DMS 273 (cell line): ENCODE measurements at regions not wholly inside any gene's neighbourhood (a gene's known extent, or its start where the extent isn't known, plus 50 kb on each side); places are given as distances from the start of the nearest gene placed in this dataset.
A peak's percentile ranks its signal among the peaks of the same experiment; 100 is the strongest.

Experiments used
- DNase-seq: peaks from one replicate; lab custom pipeline; 2025; ENCODE audit not compliant: unreplicated experiment; lab: John Stamatoyannopoulos, UW

DNA sequence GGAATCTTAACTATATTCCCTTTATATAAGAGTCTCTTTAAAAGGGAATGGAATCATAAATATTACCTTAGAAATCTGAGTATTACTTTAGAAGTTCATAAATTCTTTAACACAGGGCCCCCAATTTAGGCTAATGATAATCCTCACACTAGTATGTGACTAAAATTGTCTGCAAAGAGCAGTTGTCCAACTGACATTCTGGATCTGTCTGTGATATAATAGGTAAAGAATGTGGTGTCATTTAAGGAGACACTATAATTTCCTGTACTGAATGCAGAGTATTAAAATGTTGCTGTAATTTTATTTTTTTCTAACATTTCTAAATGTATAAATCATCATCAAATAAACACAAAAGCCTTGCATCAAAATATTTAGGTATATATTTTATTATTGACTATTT, 128.5 kb upstream of the DST start:
- DNase-seq = no peak

DNA sequence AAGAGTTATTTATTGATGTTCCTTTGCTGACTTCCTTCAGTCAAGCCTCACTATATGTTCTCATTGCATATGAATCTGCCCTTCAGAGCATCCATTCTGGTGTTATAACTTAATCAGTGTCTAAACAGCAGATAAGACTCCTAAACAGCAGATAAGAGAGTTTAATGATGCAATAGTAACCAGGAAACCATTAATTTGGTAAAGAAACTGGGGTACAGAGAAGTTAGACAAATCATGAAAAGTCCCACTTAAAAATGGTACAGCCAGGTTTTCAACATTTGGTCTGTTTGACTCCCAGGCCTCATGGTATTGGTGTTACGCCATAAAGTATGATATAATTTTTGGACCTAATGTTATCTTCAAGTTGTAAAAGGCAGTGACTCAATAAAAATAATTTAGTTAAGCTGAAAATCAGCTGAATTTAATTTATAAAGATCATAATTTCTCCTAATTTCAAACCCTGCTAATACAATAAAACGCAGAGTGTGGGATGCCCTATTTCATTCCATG, 127.4 kb upstream of the DST start:
- no peak for DNase-seq

DNA sequence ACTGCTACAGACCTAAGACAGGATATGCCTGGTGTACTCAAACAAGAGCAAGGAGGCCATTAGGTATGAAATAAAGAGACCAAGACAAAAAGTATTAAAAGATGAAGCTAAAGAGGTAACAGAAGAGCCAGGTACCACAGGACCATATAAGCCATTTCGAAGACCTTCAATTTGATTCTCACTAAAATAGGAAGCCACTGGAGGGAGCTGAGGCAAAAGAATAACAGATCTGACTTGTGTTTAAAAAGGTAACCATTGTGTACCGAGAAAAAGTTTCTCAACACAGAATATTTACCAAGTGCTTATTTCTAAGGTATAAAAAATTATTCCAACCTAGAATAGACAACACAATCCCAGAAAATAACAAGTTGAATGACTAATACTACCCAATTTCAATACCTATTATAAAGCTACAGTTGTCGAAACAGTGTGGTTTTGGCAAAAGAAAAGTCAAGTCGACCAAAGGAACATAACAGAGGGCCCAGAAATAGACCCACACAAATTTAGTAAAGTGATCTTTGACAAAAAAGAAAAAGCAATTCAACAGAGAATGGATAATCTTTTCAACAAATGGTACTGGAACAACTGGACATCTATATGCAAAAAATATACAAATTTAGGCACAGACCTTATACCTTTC, 125.3 kb upstream of the DST start:
- DNase-seq = no peak

DNA sequence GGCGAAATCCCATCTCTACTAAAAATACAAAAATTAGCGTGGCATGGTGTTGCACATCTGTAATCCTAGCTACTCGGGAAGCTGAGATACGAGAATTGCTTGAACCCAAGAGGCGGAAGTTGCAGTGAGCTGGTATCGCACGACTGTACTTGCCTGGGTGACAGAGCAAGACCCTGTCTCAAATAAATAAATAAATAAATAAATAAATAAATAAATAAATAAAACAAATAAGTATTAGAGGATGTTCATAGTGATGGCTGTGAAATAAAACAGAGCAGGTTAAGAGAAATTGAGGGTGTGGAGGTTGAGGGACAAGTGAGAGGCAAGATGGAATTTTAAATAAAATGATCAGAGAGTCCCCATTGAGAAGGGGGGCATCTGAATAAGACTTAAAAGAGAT, 124.7 kb upstream of the DST start:
- no peak for DNase-seq

DNA sequence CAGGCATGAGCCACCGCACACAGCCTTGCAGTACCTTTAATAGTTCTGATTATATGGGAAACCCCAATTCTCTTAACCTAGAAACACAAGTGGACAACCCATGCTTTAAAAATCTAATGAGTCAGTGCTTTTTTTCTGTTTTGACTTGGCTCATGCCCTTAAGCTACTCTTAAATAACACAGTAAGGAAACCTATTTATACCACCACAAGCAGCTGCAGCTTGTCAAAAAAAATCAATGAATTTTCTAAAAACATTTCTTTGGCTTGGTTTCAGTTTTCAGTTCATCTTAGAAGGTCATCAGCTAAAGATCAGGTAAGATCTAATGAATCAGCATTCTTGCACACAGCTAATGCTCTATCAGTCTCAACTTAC, 124.1 kb upstream of the DST start:
- no peak for DNase-seq

DNA sequence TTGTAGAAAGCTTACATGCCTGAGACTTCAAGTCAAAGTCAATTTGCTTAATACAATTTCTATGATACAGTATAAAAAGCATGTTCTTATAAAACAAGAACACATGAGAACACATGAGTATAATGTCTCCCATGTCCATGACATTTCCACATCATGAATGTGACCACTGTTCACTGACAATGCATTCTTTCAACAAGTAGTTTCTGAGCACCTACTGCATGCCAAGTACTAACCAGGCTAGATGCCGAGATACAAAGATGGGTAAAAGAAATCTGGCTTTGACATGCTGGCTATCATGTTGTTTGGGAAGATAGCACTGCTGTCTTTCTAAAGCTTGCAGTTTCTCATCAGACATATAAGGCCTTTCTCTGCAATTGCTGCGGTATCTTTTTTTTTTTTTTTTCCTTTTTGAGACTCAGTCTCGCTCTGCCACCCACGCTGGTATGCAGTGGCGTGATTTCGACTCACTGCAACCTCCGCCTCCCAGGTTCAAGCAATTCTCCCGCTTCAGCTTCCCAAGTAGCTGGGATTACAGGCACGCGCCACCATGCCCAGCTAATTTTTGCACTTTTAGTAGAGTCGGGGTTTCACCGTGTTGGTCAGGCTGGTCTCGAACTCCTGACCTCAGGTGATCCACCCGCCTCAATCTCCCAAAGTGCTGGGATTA, 123.6 kb upstream of the DST start:
- no peak for DNase-seq

DNA sequence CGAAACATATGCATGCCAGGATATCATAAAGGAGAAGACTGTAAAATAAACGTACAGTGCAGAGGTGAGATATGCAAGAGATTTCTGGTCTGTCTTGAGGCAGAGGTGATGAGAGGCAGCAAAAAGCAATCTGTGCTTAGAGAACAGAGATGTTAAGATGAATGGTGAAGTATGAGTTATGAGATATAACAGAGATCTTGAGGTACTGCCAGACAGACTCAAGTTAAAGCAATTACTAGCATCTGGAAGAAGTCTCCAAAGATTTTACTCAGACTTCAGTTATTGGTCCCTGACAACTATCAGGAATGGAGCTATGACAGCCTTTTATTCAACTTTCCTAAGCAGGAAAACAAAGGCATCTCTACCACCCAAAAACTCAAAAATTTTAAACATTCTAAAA, 122.8 kb upstream of the DST start:
- no peak for DNase-seq

DNA sequence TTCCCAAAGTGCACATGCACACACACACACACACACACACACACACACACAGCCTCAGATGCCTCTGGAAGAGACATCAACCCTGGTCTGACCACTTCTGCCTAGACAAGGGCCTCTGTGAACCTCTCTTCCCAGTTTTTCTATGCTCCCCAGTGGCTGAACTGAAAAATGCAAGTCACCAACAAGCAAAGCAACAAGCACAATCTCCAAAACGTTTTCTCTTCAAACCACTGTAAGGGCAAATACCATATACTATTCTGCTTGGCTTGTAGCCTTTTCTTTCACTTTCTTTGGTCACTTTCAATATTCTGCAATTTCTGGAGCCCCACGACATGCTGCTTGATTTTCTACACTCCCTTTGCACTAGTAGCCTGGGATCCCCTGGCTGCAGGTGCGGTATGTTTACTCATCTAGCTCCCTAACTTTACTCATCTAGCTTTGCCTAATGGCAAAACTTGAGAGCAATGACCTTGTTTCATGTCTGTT, 121.4 kb upstream of the DST start:
- DNase-seq = peak; percentile 59

DNA sequence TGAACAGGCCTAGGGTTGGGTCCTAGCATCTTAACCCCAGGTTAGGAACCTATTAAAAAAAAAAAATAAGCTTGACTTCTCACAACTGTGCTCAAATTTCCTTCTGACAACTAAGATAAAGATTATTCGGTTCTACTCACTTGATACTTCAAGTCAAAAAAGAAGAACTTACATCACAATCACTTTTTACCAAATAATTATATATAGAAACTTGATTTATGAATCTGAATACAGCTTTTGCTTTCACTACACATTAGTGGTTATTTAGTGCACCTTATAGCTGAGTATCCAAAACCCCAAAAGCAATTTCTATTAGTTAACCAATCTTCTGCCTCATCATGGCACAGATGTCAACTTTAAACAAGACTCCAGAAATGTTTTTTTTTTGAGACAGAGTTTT, 119.0 kb upstream of the DST start:
- no peak for DNase-seq

DNA sequence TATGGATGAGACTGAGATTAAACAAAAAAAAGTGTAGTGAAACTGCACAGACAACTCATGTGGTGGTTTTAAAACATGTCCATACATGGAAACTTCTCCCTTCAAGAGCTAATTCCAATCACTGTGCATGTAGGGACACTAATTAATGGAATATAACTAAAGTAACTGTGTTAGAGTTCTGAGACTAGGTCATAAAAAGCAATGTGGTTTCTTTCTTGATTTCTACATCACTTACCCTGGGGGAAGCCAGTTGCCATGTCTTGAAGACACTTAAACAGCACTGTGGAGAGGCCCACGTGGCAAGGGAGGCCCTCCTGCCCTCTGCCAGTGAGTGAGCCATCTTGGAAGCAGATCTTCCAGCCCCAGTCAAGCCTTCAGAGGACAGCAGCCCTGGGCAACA, 118.2 kb upstream of the DST start:
- DNase-seq = peak; percentile 26

DNA sequence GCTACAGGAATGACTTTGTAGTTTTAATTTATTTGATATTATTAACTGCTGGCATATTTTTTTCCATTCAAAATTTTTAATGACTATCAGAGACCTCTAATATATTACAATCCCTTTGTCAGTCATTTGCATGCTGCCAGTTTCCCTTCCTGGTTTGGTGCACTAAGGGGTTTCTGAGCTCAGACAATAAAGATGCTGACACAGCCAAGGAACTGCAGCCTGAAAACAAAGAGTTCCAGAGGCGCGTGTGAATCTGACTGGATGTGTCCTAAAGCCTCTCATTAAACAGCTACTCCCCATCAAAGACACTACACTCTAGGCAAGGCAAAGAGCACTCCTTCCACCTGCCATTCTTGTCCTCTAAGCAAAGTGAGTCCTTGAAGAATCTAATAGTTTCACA, 116.8 kb upstream of the DST start:
- DNase-seq = no peak

DNA sequence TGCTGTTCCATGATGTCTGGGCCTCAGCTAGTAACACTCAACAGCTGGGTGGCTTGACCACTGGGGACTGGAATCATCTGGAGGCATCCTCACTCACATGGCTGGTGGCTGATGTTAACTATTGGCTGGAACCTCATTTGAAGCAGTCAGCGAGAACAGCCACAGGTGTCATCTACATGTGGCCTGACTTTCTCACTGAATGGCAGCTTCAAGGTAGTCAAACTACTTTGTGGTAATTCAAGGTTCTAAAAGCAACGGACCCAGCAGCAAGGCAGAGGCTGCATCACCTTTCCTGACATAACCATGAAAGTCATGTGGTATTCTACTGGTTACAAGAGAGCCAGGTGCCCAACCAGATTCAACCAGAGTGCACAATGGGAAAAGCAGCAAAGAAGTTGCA, 115.9 kb upstream of the DST start:
- DNase-seq = no peak

DNA sequence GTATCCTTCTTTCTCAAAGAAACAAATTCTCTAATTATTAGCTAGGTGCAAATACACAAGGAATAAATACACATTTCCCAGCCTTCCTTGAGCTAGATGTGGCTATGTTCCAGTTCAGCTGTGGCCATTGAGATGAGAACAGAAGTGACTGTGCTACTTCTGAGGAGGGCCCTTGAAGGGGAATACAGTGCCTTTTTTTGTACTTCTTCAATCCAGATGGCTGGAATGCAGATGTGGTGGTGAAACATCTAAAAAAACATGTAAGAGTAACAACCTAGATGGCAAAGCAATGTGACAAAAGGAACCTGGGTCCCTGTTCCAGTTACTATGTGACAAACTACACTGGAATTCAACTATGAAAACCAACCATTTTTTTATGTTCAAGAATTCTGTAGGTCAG, 115.4 kb upstream of the DST start:
- DNase-seq = no peak

DNA sequence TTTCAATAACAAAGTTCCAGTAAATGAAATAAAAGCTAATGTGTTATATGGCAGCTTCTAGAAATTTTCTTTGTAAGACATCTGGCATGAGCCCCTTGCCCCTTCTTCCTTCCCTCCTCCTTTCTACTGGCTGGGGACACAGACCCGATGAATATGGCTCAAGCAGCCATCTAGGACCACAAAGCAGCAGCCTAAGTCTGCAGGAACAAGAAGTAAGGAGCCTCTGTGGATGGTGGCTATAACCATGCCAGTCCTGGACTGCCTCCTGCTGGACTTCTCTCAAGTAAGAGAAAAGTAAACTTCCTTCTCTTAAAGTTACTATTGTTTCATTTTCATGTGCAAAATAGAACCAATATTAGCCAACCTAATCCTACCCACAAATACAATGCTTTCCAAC, 114.9 kb upstream of the DST start:
- peak; percentile 64 for DNase-seq

DNA sequence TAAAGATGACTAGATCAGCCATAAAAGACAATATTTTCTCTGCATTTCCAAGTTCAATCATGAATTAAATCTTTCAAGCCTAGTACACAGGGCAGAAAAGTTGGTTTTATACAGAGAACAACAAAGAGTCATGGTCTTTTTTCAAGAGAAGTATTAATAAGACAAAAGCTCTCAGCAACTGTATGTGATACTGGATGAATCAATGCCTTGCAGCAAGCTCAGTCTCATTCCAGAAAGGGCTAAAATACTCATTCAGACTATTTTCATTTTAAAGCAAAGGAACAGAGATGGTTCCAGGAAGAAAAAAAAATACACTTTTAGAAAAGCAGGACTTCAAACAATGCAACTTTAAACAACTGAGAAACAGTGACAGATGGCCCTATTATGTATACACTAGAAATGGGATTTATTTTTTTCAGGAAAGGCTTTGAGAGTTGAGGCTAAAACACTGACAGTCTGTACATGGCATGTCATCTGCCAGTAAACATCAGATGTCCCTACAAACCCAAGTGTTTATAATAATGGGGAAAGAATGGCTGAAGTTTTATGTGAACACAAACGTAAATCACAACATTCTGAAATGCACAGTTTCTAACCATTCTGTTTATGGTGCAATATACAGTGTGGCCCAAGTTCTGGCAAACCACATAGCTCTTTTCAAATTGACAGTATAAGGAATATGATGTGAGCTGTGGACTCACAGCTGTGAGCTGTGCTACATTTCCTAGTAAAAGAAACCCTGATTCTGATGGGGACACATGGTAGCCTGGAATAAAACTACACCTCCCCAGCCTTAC, 114.3 kb upstream of the DST start:
- DNase-seq = peak; percentile 56

DNA sequence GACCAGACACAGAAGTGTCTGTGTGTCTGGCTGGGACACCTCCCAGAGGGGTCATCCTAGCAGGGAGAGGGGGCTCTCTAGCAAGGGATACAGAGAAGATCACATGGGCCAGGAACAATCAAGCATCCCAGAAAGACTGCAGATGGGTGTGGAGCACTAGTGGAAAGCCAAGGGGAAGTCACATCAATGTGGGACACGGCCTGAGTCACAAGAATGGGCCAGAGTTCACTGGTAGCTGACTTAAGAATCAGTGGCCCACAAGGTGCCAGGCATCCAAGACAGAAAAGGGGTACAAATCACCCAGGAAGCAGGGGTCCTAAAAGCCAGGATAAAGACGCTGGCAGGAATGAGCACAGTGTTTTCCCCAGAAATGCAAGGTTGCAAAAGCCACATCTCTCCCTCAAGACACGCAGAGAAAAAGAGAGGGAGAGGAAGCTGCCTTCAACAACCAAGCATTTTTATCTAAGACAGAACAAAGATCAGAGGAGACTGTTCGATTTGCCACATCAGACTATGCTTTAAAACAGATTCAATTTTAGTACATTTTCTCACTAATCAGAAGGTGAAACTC, 113.6 kb upstream of the DST start:
- no peak for DNase-seq

DNA sequence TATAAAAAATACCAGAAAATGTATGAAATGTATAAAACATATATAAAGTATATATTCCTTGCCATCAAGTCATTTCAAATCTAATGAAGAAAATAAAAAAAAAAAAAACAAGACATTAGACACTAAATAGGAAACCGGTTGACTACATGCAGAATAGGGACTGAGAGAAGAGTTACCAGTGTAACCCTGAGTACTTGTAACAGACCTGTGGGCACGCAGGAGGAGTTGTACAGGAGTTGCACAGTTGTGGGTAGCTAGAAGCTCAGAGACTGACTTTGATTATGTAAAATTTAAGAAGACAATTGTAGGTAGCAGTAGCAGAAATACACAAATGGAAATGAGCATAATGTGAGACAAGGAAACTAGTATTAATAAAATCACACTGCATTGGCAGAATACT, 112.4 kb upstream of the DST start:
- peak; percentile 27 for DNase-seq

DNA sequence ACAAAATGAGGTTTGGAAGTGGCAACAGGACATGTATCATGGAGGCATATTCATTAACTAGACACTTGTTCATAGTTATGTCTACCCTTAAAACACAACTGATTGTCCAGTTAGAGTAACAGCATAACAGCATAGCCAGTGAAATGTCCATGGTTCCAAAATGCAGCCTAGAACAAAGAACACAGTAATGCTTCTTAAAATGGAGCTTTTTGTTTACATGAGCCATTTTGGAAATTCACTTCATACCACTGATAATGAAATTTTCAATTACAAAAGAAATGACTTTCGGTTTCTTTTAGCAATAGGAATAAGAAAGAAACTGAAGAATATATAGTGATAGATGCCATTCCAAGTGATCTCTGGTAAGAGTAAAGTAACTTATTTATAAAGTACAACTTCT, 111.1 kb upstream of the DST start:
- DNase-seq = no peak

DNA sequence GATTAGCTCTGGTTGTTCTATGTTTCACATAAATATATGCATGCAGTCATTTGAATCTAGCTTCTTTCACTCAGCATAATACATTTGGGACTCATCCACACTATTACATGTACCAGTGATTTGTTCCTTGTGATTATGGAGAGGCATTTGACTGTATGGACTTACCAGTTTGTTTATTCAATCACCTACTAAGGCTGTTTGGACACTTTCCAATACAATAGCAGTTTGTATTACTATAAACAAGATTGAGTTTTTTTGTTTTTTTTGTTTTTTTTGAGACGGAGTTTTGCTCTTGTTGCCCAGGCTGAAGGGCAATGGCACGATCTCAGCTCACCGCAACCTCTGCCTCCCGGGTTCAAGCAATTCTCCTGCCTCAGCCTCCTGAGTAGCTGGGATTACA, 109.8 kb upstream of the DST start:
- DNase-seq = no peak

DNA sequence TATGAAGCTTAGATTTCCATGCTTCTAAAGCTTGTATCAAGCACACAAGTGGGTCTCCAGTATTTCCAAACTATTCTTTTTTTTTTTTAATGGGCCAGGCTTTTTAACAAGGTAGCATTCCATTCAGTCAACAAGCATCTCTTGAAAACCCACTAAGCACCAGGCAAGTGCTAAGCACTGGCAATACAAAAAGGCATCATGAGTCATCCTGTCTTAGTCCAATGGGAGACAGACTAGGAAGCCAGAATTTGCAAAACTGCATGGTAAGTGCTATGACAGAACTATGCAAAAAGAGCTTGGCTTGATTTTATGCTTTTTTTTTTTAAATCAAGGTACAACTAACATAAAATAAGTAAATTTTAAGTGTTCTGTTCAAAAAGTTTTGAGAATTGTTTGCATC, 109.3 kb upstream of the DST start:
- peak; percentile 18 for DNase-seq

DNA sequence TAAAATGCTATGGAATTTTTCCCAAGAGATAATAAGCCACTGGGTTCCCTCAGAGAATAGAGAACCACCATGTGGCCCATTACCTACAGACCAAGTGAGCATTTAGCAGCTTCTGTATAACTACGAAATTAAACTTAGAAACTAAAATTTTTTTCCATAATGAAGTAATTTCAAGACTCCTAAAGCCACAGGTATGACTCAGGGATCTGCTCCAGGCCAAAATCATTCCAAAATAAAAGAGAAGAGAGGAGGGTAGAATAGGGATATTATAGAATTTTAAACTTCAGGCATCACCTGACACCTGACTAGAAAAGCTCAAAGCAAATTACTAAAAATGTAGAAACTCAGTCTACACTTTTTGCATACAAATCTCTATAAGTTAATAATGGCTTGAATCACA, 108.9 kb upstream of the DST start:
- DNase-seq = no peak

DNA sequence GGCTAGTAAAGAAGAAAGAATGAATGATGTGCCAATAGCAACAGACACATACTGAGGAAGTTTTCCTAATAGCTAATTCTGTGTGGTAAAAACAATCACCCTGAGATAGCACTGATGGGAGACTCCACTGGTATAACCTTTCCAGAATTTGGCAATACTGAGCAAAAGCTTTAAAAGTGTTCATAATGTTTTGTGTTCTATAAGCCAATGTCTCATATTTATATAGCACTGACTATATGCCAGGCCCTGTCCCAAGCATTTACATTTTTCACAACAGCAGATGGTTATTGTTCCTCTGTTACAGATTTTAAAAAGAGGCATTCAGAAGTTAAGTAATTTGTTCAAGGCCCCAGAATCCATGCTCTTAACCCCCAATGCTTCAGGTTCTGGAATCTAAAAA, 108.0 kb upstream of the DST start:
- DNase-seq = no peak
